HG03460 (cell line): ENCODE measurements at regions not wholly inside any gene's neighbourhood (a gene's known extent, or its start where the extent isn't known, plus 50 kb on each side); places are given as distances from the start of the nearest gene placed in this dataset.
"Not testable (repeated sequence)": the region's sequence is repeated elsewhere in the genome, so short reads cannot be mapped to it uniquely, and the experiment has no call there.

ENCODE experiments used
- ATAC-seq: cut with Tn5 transposase; IDR thresholded peaks from one replicate; pipeline ENCODE4 v1.9.1; 2021; ENCODE audit not compliant: unreplicated experiment

- no peak for ATAC-seq
Observed at GRCh38 chr1:192475970-192476369, 99.6 kb upstream of the RGS1 start.

DNA sequence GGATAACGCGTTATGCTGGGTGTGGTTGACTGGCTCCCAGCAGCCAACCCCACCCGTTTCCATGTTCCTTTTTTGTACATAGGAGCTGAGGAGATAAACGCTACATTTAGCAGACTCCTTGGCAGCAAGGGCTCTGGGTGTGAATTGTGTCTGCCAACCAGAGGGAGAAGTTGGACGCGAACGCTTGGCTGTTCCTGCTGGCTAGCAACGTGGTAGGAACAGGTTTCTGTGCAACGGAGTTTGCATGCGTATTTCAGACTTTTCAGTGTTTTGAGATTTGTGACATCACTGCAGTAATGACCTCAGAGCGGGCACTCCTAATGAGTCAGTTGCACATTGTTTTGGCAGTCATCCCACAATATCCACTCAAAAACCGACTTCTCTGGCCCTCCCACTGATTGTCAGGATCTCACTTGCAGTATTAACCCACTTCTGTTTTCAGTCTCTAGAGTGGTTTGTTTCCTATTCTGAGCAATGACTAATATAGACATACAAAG, 98.7 kb upstream of the RGS1 start:
- ATAC-seq: peak; percentile 49

- peak; percentile 74 for ATAC-seq
Observed at GRCh38 chr1:192477630-192478029, 97.9 kb upstream of the RGS1 start.

DNA sequence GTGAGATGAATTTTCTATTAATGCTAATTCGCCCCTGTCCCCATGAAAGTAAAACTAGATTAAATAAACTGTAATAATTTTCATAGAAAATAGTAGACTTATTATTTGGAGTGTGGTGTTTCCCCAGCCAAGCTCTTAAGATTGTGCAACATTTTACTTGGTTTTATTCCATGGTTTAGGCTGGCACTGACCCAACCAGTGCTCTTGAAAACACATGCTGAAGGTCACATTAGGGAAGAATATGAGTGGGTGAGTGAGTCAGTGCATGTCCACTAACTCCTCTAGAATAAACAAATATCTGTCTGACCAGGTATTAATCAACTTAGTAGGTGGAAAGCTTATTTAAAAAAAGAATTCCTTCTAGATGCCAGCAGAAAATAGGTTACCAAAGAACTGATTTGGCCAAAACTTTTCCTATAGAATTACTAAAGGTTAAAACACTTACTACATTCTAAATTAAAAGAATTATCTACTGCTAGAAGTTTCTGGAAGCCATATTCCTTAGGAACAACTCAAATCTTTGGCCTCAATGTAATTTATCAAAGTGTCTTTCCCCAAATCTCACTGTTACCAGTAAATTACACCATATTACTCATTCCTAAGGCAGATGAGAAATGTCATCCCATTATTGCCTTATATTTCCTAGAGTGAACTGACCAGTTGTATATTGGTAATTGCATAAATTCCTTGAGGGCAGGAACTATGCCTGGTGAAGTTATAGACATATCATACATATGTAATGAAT, 89.7 kb upstream of the RGS1 start:
- ATAC-seq: no peak

DNA sequence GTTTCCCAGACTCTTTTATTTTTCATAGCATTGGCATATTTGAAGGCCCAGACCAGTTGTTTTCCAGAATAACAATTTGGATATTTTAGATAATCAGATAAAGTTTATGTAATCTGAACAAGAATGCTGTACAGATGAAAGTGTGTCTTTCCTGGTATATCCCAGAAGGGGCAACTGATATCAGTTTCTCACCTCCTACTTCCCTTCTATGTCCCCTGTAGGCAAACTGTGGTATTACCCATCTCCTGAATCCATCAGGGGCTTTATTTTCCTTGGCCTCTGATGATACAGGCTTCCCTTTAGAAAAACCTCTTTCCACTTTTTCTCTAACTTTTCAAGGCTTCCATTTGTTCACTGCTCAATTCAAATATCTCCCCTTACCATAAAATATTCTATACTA, 87.5 kb upstream of the RGS1 start:
- ATAC-seq: no peak

DNA sequence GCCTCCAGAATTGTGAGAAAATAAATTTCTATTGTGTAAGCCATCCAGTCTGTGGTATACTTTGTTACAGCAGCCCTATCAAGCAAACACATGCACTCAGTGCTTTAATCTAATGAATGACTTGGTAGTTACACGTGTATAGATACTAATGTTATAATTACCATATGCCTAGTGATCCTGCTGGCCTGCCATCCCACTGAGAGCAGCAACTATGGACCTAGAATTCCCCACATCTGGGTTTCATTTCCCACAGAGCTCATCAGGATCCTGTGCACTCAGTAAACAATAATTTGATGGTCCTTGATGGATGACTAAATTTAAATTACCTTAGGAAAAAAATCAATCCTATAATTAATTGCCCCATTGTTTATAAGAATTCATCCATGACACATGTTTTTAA, 86.5 kb upstream of the RGS1 start:
- ATAC-seq: no peak

DNA sequence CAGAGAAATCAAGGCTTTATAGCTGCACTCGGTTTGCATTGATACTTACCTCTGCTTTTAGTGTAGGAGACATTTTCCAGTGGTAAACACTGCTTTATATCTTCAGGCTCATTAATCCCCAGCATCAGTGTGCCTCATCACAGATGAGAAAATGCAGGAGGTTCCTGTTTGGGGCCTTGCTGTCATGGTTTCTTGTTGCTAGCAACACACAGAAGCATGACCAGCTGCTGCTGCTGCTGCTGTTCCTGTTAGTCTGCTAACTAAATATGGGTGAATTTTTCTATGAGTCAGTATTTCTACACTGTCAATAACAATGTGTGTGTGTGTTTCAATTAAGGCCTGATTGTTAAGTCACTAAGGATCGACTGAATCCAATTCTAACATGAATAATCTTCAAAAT, 85.8 kb upstream of the RGS1 start:
- ATAC-seq: peak; percentile 94

DNA sequence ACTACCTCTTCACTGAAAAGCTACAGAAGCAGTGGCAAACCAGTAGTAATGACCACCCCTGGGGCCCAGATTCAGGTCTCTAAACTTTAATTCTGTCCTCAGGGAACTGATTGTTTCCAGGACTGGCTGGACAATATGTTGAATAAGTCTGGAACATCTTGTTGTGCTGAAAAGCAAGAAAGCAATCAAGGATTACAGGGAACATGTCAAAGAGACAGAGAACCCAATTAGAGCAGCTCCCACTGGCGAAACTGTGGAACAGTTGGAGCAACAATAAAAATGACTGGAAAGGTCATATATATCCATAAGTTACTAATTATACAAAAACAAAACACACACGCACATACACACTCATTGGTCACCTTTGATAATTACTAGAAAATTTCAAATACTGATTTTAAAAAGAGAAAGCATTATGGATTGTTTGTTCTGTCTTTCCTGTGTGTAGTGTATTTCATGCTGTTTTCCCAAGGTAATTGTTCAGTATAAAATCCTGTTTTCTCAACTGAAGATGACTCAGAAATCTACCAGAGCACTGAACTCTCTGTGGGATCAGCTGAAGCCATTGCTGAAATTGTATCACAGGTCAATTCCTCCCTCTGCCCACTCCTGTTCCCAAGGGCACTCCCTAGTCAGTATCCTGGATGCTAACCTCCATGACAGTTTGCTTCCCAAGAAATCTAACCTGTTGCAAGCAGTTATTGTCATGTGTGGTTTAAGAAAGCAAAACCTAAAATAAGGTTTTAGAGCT, 83.6 kb upstream of the RGS1 start:
- no peak for ATAC-seq

GRCh38 chr1:192493584-192493983, 82.0 kb upstream of the RGS1 start:
- ATAC-seq: no peak

GRCh38 chr1:192496369-192497056, 79.1 kb upstream of the RGS1 start:
- no peak for ATAC-seq

DNA sequence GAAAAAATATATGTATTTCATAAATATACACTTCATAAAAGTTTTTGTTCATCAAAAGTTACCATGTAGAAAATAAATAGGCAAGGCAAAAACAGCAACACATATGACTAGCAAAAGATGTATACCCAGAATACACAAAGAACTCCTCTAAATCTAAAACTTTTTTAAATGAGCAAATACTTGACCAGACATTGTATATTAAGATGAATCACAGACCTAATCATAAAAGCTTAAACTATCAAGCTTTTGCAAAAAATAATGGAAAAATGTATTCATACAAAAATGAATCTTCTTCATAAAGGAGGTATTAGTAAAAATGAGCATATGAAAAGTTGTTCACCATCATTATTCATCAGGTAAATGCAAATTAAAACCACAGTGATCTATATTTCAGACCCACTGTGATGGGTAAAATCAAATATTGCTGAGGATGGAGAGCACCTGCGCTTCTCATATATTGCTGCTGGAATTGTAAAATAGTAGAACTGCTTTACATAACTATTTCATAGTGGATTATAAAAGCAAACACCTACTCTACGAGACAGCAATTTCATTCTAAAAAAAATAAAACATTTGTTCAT, 78.3 kb upstream of the RGS1 start:
- ATAC-seq: no peak

DNA sequence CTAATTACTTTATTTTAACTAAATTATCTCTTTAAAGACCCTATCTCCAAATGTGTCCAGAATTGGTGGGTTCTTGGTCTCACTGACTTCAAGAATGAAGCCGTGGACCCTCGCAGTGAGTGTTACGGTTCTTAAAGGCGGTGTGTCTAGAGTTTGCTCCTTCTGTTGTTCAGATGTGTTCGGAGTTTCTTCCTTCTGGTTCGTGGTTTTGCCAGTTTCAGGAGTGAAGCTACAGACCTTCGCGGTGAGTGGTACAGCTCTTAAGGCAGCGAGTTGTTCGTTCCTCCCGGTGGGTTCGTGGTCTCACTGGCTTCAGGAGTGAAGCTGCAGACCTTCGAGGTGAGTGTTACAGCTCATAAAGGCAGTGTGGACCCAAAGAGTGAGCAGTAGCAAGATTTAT, 77.5 kb upstream of the RGS1 start:
- ATAC-seq: not testable (repeated sequence)

GRCh38 chr1:192499061-192499581, 76.5 kb upstream of the RGS1 start:
- not testable (repeated sequence) for ATAC-seq

- not testable (repeated sequence) for ATAC-seq
Observed at GRCh38 chr1:192500541-192500940, 75.0 kb upstream of the RGS1 start.

- ATAC-seq: peak; percentile 100
Observed at GRCh38 chr1:192506741-192507155, 68.8 kb upstream of the RGS1 start.

GRCh38 chr1:192512426-192513162, 63.0 kb upstream of the RGS1 start:
- peak; percentile 27 for ATAC-seq

DNA sequence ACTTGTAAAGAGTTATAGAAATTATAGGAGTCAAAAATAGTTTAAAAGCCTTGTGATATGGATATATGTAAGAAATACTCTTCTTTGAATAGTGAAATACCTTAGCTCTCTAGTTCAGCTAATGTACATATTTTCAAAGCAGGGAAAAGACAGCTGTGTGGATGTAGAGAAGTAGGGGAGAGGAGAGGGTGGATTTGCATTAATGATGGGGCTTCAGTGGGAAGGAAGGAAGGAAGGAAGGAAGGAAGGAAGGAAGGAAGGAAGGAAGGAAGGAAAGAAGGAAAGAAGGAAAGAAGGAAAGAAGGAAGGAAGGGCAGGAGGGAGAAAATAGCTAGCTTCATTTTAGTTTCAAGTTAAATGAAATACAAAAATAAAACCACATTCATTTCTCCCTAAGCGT, 62.4 kb upstream of the RGS1 start:
- ATAC-seq: no peak

DNA sequence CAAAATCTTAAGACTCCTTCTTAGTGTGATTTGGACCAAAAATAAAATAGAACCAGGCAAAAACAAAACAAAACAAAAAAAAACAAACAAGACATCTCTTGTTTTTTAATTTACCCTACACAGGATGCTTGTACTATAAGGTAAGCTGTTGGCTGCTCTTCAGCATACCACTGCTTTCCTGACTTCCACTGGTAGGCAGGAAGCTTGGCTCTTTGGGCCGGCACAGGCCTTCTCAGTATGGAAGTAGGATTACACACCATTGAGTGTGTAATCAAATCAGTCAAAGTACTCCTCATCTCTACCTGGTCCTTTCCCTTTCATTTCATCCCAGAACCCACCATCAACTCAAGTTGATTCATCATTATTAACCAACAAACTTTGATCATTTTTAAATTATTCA, 61.9 kb upstream of the RGS1 start:
- no peak for ATAC-seq

- peak; percentile 97 for ATAC-seq
Observed at GRCh38 chr1:192516776-192517297, 58.7 kb upstream of the RGS1 start.

- not testable (repeated sequence) for ATAC-seq
Observed at GRCh38 chr1:192517716-192518355, 57.7 kb upstream of the RGS1 start.
